Trophoblast cell (in vitro differentiated cells and primary cell): ENCODE measurements at regions not wholly inside any gene's neighbourhood (a gene's known extent, or its start where the extent isn't known, plus 50 kb on each side); places are given as distances from the start of the nearest gene placed in this dataset.

Source experiments
- DNase-seq, 2 donors: peaks; one replicate each; pipeline ENCODE4 v3.0.0-alpha.2; 2016
- H2AFZ ChIP-seq: 2 replicates; pipeline ENCODE4 v1.6.1; 2013; ENCODE audit warnings: low read length, moderate library complexity, mild to moderate bottlenecking; ENCODE audit not compliant: insufficient read depth, poor library complexity
- H2AK5ac ChIP-seq: 2 replicates; pipeline ENCODE4 v1.6.1; 2013; ENCODE audit warnings: mild to moderate bottlenecking, low read length
- H2BK120ac ChIP-seq: 2 replicates; pipeline ENCODE4 v1.6.1; 2013; ENCODE audit warnings: low read length, mild to moderate bottlenecking, moderate library complexity; ENCODE audit not compliant: insufficient read depth, poor library complexity
- H2BK12ac ChIP-seq: 2 replicates; pipeline ENCODE4 v1.6.1; 2013; ENCODE audit warnings: mild to moderate bottlenecking, low read length, moderate library complexity
- H2BK5ac ChIP-seq: 2 replicates; pipeline ENCODE4 v1.6.1; 2013; ENCODE audit warnings: low read length, low read depth, moderate library complexity, mild to moderate bottlenecking; ENCODE audit not compliant: poor library complexity
- H3K14ac ChIP-seq: 2 replicates; pipeline ENCODE4 v1.6.1; 2013; ENCODE audit warnings: mild to moderate bottlenecking, low read length
- H3K18ac ChIP-seq: 2 replicates; pipeline ENCODE4 v1.6.1; 2013; ENCODE audit warnings: mild to moderate bottlenecking, low read length
- H3K23ac ChIP-seq: 2 replicates; pipeline ENCODE4 v1.6.1; 2013; ENCODE audit warnings: low read length
- H3K27ac ChIP-seq: 2 replicates; pipeline ENCODE4 v1.5.1; 2013; ENCODE audit warnings: low read depth, mild to moderate bottlenecking, inconsistent platforms, low read length, moderate library complexity
- H3K27me3 ChIP-seq: 2 replicates; pipeline ENCODE4 v1.6.1; 2013; ENCODE audit warnings: inconsistent platforms, mild to moderate bottlenecking, low read length, moderate library complexity; ENCODE audit not compliant: insufficient read depth
- H3K36me3 ChIP-seq, 2 experiments: 1 replicate in 1 of 2; 2 replicates in 1 of 2; pipeline ENCODE4 v1.6.1; 2013; ENCODE audit warnings: low read length in 2 of 2, mild to moderate bottlenecking in 2 of 2, moderate library complexity in 1 of 2; ENCODE audit not compliant: insufficient read depth in 2 of 2, control insufficient read depth in 1 of 2
- H3K4ac ChIP-seq: 2 replicates; pipeline ENCODE4 v1.6.1; 2013; ENCODE audit warnings: low read depth, mild to moderate bottlenecking, low read length, moderate library complexity
- H3K4me1 ChIP-seq, 2 experiments: 1 replicate in 1 of 2; 2 replicates in 1 of 2; pipeline ENCODE4 v1.6.1; 2013; ENCODE audit warnings: low read length in 2 of 2, mild to moderate bottlenecking in 2 of 2, moderate library complexity in 1 of 2; ENCODE audit not compliant: insufficient read depth in 2 of 2, control insufficient read depth in 1 of 2
- H3K4me2 ChIP-seq: 2 replicates; pipeline ENCODE4 v1.6.1; 2013; ENCODE audit warnings: inconsistent platforms, mild to moderate bottlenecking, low read length, moderate library complexity
- H3K4me3 ChIP-seq: 2 replicates; pipeline ENCODE4 v1.5.1; 2013; ENCODE audit warnings: mild to moderate bottlenecking, low read depth, low read length, inconsistent platforms
- H3K79me1 ChIP-seq: one replicate; pipeline ENCODE4 v1.6.1; 2013; ENCODE audit warnings: low read length
- H3K79me2 ChIP-seq: 2 replicates; pipeline ENCODE4 v1.6.1; 2013; ENCODE audit warnings: low read length, mild to moderate bottlenecking; ENCODE audit not compliant: control insufficient read depth, insufficient read depth, poor library complexity
- H3K9ac ChIP-seq: 2 replicates; pipeline ENCODE4 v1.6.1; 2013; ENCODE audit warnings: mild to moderate bottlenecking, low read length
- H3K9me3 ChIP-seq: 2 replicates; pipeline ENCODE4 v1.6.1; 2013; ENCODE audit warnings: low read depth, mild to moderate bottlenecking, control low read depth, inconsistent platforms, low read length; ENCODE audit not compliant: insufficient read depth
- H4K12ac ChIP-seq: 2 replicates; pipeline ENCODE4 v1.6.1; 2013; ENCODE audit warnings: low read depth, mild to moderate bottlenecking, low read length, moderate library complexity
- H4K8ac ChIP-seq: 2 replicates; pipeline ENCODE4 v1.6.1; 2013; ENCODE audit warnings: low read depth, mild to moderate bottlenecking, low read length, moderate library complexity
- H4K91ac ChIP-seq: one replicate; pipeline ENCODE4 v1.6.1; 2013; ENCODE audit warnings: low read depth, mild to moderate bottlenecking, low read length, moderate library complexity
- WGBS: extraction: QIAGEN DNeasy Blood & Tissue Kit; methylation state at CpG from one replicate; pipeline ENCODE4 v1.1.7; 2013; ENCODE audit warnings: missing lambda C conversion rate; ENCODE audit not compliant: insufficient read length, insufficient coverage; ENCODE audit errors: extremely low coverage; 5-methylcytosine and 5-hydroxymethylcytosine counted together

DNA sequence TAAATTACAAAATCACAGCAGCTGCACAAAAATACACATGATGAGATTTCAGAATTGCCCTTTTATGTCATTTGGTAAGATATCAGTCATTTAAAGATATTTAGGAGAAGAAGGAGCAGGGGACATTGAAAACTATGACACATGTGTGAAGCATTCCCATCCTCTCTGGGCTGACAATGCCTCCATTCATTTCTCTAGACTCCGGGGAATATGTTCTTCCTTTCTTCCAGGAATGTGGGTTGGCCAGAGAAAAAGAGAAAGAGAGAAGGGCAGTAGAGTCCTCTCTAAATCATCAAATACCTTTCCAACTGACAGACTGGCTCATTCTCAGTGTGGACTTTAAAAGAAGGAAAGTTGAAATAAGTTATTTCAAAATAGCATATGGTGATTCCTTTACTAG, 205.6 kb upstream of the ADAMTSL1 start:
- Histone ChIP-seq H4K8ac (no peak overlapping the region), H3K4me2 (no peak overlapping the region), H2AK5ac (no peak overlapping the region), H3K18ac (no peak overlapping the region), H3K27ac (no peak overlapping the region), H2BK12ac (no peak overlapping the region), H3K14ac (no peak overlapping the region), H3K79me1 (no peaks in the 10 kb centered on the region), H3K4me3 (no peak overlapping the region), H3K23ac (no peak overlapping the region), H3K79me2 (no peaks in the 10 kb centered on the region), H3K9me3 (peaks cover 4% of the 10 kb centered on the region), H3K27me3 (no peaks in the 10 kb centered on the region), H4K12ac (no peak overlapping the region), H3K36me3 (no peaks in the 10 kb centered on the region), H3K4ac (no peak overlapping the region), H3K4me1 (no peaks in the 10 kb centered on the region), H2BK5ac (no peak overlapping the region), H4K91ac (no peak overlapping the region), H2BK120ac (no peak overlapping the region), H2AFZ (no peak overlapping the region), H3K9ac (no peak overlapping the region)
- WGBS, result no CpG with 5 or more reads among the region's 1 CpG
- DNase-seq, result no peak

DNA sequence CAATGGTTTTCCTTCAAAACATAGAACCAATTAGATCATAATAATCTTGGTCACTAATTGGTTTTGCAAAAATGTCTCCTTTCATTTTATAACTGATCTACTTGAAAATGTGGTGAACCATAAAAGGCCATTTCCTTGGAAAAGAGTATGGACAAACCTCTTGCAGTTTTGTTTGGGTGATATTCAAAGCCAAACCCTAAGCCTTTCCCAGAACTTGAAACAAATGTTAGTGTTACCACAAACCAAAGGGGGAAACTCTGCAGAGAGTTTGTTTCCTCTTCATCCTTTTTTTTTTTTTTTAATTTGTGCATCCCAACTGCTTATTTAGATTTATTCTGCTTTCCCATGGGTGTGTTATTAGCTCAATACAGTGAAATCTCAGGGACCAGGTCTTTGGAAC, 204.4 kb upstream of the ADAMTSL1 start:
- DNase-seq, result no peak
- no peak overlapping the region for H3K14ac ChIP-seq
- H3K4me3 ChIP-seq, result no peak overlapping the region
- no peaks in the 10 kb centered on the region for H3K4me1 ChIP-seq
- H4K12ac ChIP-seq, result no peak overlapping the region
- no peak overlapping the region for H3K9ac ChIP-seq
- no peak overlapping the region for H3K4me2 ChIP-seq
- H4K8ac ChIP-seq, result no peak overlapping the region
- no peaks in the 10 kb centered on the region for H3K79me1 ChIP-seq
- H3K27ac ChIP-seq, result no peak overlapping the region
- no peaks in the 10 kb centered on the region for H3K27me3 ChIP-seq
- H3K4ac ChIP-seq, result no peak overlapping the region
- H3K9me3 ChIP-seq, result peaks cover 4% of the 10 kb centered on the region
- H2BK120ac ChIP-seq, result no peak overlapping the region
- H3K23ac ChIP-seq, result no peak overlapping the region
- no peak overlapping the region for H2AK5ac ChIP-seq
- H3K18ac ChIP-seq, result no peak overlapping the region
- H4K91ac ChIP-seq, result no peak overlapping the region
- no peak overlapping the region for H2BK12ac ChIP-seq
- H2AFZ ChIP-seq, result no peak overlapping the region
- H2BK5ac ChIP-seq, result no peak overlapping the region
- H3K79me2 ChIP-seq, result no peaks in the 10 kb centered on the region
- H3K36me3 ChIP-seq, result no peaks in the 10 kb centered on the region

DNA sequence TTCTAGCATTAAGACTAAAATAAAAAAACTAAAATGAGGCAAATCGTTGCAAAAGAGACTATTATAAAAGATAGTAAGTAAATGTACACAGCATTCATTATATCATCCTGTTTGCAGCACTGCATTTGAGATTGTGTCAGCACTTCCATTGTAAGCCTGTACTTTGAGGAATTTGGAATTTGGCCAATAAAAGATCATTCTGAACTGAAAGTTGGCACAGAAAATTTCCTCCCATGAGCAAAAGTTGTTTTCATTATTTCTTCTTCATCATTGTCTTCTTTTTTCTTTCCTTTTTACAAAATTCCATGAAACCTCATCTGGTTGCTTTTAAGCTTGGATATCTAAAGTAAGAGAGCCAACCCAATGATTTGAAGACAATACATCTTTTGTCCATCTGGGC, 199.3 kb upstream of the ADAMTSL1 start:
- H3K27me3 ChIP-seq, result no peaks in the 10 kb centered on the region
- H3K9ac ChIP-seq, result no peak overlapping the region
- H3K18ac ChIP-seq, result no peak overlapping the region
- H3K79me1 ChIP-seq, result no peaks in the 10 kb centered on the region
- H3K36me3 ChIP-seq, result no peaks in the 10 kb centered on the region
- no peak overlapping the region for H3K4ac ChIP-seq
- no peak overlapping the region for H2BK12ac ChIP-seq
- DNase-seq, result no peak
- H2BK120ac ChIP-seq, result no peak overlapping the region
- no peak overlapping the region for H3K4me2 ChIP-seq
- H3K79me2 ChIP-seq, result no peaks in the 10 kb centered on the region
- H4K12ac ChIP-seq, result no peak overlapping the region
- no peak overlapping the region for H4K91ac ChIP-seq
- H4K8ac ChIP-seq, result no peak overlapping the region
- no peak overlapping the region for H3K23ac ChIP-seq
- no peak overlapping the region for H2AK5ac ChIP-seq
- no peak overlapping the region for H3K4me3 ChIP-seq
- H3K27ac ChIP-seq, result no peak overlapping the region
- H3K4me1 ChIP-seq, result no peaks in the 10 kb centered on the region
- WGBS, result no CpG with 5 or more reads among the region's 1 CpG
- peaks cover 4% of the 10 kb centered on the region for H3K9me3 ChIP-seq
- H2BK5ac ChIP-seq, result no peak overlapping the region
- no peak overlapping the region for H2AFZ ChIP-seq
- H3K14ac ChIP-seq, result no peak overlapping the region

DNA sequence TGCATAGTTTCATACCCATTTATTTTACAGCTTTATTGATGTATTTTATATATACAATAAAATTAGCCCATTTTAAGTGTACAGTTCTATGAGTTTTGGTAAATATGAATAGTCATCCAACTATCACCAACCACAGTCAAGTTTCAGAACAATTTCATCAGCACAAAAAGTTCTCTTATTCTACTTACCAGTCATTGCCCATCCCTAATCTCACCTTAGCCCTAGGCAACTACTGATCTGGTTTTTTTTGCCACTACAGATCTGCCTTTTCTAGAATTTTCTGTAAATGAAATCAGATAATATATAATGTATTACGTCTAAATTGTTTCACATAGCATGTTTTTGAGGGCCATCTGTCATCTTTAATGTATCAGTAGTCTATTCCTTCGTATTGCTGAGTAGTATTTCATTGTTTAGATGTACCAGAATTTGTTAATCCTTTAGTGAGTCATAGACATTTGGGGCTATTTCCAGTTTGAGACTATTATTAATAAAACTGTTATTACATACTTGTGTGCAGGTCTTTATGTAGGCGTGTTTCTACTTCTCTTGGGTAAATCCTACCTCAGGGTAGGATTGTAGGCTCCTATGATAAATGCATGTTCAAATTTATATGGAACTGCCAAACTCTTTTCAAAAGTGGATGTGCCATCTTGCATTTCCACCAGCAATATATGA, 198.5 kb upstream of the ADAMTSL1 start:
- no peak overlapping the region for H3K4ac ChIP-seq
- no peak overlapping the region for H4K8ac ChIP-seq
- H2BK12ac ChIP-seq, result no peak overlapping the region
- H2AK5ac ChIP-seq, result no peak overlapping the region
- no peak overlapping the region for H3K23ac ChIP-seq
- no peak overlapping the region for H2BK120ac ChIP-seq
- no peak overlapping the region for H3K4me3 ChIP-seq
- H2BK5ac ChIP-seq, result no peak overlapping the region
- no peak overlapping the region for H3K14ac ChIP-seq
- H3K27me3 ChIP-seq, result no peaks in the 10 kb centered on the region
- no peaks in the 10 kb centered on the region for H3K4me1 ChIP-seq
- no peaks in the 10 kb centered on the region for H3K36me3 ChIP-seq
- peaks cover 4% of the 10 kb centered on the region for H3K9me3 ChIP-seq
- H2AFZ ChIP-seq, result no peak overlapping the region
- H3K4me2 ChIP-seq, result no peak overlapping the region
- no peak overlapping the region for H4K91ac ChIP-seq
- no peaks in the 10 kb centered on the region for H3K79me1 ChIP-seq
- no peak overlapping the region for H3K18ac ChIP-seq
- no peak for DNase-seq
- H4K12ac ChIP-seq, result no peak overlapping the region
- WGBS, result no CpG with 5 or more reads among the region's 3 CpGs
- no peak overlapping the region for H3K9ac ChIP-seq
- no peaks in the 10 kb centered on the region for H3K79me2 ChIP-seq
- H3K27ac ChIP-seq, result no peak overlapping the region
